Panc1 (cell line): ENCODE measurements at regions not wholly inside any gene's neighbourhood (a gene's known extent, or its start where the extent isn't known, plus 50 kb on each side); places are given as distances from the start of the nearest gene placed in this dataset.

Experiments used
- ATAC-seq: fragments of 200-7000 bp; cut with Tn5 transposase; 2 replicates; pipeline ENCODE4 v1.9.1; 2020; ENCODE audit warnings: mild to moderate bottlenecking, moderate library complexity
- BruUV-seq: library from RNA; stranded (reverse); fragments of 400-500 nt; replicated peaks from 2 replicates; lab custom pipeline; 2021; lab: Mats Ljungman, UMichigan
- CTCF ChIA-PET: fragments of 300-600 bp; sonication (Branson Sonifier 250); formaldehyde crosslinking; loops from one replicate; lab custom pipeline; 2022; ENCODE audit warnings: antibody characterized with exemption; lab: Charles Lee
- POLR2A ChIA-PET: fragments of 300-600 bp; sonication (Branson Sonifier 250); formaldehyde crosslinking; loops from one replicate; lab custom pipeline; 2022; ENCODE audit warnings: antibody characterized with exemption; lab: Charles Lee
- DNase-seq: peaks from one replicate; pipeline ENCODE4 v3.0.0-alpha.2; 2010; ENCODE audit warnings: low read depth, low spot score
- H3K27ac ChIP-seq: 2 replicates; pipeline ENCODE4 v1.5.1; 2011; ENCODE audit warnings: mild to moderate bottlenecking, low read length, inconsistent platforms
- H3K27me3 ChIP-seq: fragments of 200-500 bp; sonication (Bioruptor generic); 2 replicates; pipeline ENCODE4 v1.6.0; 2014; ENCODE audit warnings: low read length, inconsistent platforms; ENCODE audit not compliant: control insufficient read depth, insufficient read depth
- H3K36me3 ChIP-seq: fragments of 200-500 bp; sonication (Bioruptor generic); 2 replicates; pipeline ENCODE4 v1.5.1; 2014; ENCODE audit warnings: inconsistent platforms, mild to moderate bottlenecking, low read length, moderate library complexity; ENCODE audit not compliant: control insufficient read depth, insufficient read depth
- H3K4me1 ChIP-seq: 2 replicates; pipeline ENCODE4 v1.5.1; 2011; ENCODE audit warnings: inconsistent platforms, mild to moderate bottlenecking, low read length, moderate library complexity; ENCODE audit not compliant: control insufficient read depth, insufficient read depth
- H3K4me3 ChIP-seq, 2 experiments: 2 replicates each; pipeline ENCODE4 v1.5.1; 2011 to 2012; ENCODE audit warnings: low read depth in 2 of 2, low read length in 2 of 2, mild to moderate bottlenecking in 2 of 2, inconsistent platforms in 1 of 2, moderate library complexity in 1 of 2
- H3K9me3 ChIP-seq: fragments of 200-500 bp; sonication (Bioruptor generic); 2 replicates; pipeline ENCODE4 v1.5.1; 2014; ENCODE audit warnings: low read depth, mild to moderate bottlenecking, inconsistent platforms, low read length, moderate library complexity; ENCODE audit not compliant: control insufficient read depth, insufficient read depth
- POLR2AphosphoS5 ChIP-seq: IDR thresholded peaks from 2 replicates; pipeline ENCODE4 v1.6.1; 2012; ENCODE audit warnings: mild to moderate bottlenecking, low read depth, low read length, moderate library complexity
- REST ChIP-seq, 2 experiments: IDR thresholded peaks; 2 replicates each; pipeline ENCODE4 v1.6.1; 2011 to 2012; ENCODE audit warnings: low read depth in 2 of 2, control low read depth in 1 of 2, low read length in 1 of 2, mild to moderate bottlenecking in 1 of 2, moderate library complexity in 1 of 2; ENCODE audit not compliant: insufficient read depth in 1 of 2
- SIN3A ChIP-seq: IDR thresholded peaks from 2 replicates; pipeline ENCODE4 v1.6.1; 2012; ENCODE audit warnings: low read depth, mild to moderate bottlenecking, low read length, moderate library complexity, borderline replicate concordance; ENCODE audit not compliant: insufficient read depth
- TCF7L2 ChIP-seq: IDR thresholded peaks from 2 replicates; pipeline ENCODE4 v1.6.1; 2011; ENCODE audit warnings: mild to moderate bottlenecking, low read depth, low read length, inconsistent platforms
- in situ Hi-C: cut with HindIII; loops from 2 replicates; pipeline ENCODE4 v1.10.0; 2016; ENCODE audit warnings: low sequenced_read_pairs, low pct_unique_long_range_greater_than_20kb
- intact Hi-C: fragments of 100-400 bp; cut with micrococcal nuclease; formaldehyde crosslinking; loops from one replicate; pipeline ENCODE4 v1.10.0; 2022; ENCODE audit not compliant: unreplicated experiment
- TF ChIP-seq, protein P1 (sequence below): fragments of 450-650 bp; IDR thresholded peaks from 2 replicates; pipeline ENCODE4 v1.5.1; 2017; ENCODE audit warnings: mild to moderate bottlenecking

DNA sequence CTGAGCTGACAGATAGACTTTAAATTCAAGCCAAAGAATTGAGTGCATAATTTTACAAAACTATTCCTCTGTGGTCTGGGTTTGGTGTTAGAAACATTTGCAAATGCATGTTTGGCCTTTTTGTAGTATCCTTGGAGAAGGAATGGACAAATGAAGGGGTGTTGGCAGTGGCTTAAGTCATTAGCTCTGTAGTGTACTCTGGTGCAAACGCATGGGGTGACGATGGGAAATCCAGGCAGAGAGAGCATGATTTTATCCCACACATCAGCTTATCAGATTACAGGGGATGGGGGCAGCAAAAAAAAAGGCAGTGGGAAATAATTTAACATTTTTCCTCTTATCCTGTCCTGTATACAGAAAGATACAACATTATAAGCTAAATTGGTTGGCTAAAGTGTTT lies 320.6 kb downstream of the ZNF516 start:
- Histone ChIP-seq H3K4me1 (no peaks in the 10 kb centered on the region), H3K4me3 (no peak overlapping the region), H3K27me3 (peaks cover 21% of the 10 kb centered on the region), H3K36me3 (no peaks in the 10 kb centered on the region), H3K27ac (no peak overlapping the region), H3K9me3 (no peaks in the 10 kb centered on the region)
- intact Hi-C loops (no loop called here), in situ Hi-C loops (no loop called here)
- no TSS peak for BruUV-seq
- POLR2A ChIA-PET: no interaction called here
- DNase-seq: no peak
- TF ChIP-seq REST (IDR thresholded peaks at IDR 0.05; ENCODE audit: insufficient read depth in 1 of 2, low read depth in 2 of 2, low read length in 1 of 2) (no peak), SIN3A (no peak), TCF7L2 (no peak), POLR2AphosphoS5 (no peak)
- TF ChIP-seq, protein P1, sequence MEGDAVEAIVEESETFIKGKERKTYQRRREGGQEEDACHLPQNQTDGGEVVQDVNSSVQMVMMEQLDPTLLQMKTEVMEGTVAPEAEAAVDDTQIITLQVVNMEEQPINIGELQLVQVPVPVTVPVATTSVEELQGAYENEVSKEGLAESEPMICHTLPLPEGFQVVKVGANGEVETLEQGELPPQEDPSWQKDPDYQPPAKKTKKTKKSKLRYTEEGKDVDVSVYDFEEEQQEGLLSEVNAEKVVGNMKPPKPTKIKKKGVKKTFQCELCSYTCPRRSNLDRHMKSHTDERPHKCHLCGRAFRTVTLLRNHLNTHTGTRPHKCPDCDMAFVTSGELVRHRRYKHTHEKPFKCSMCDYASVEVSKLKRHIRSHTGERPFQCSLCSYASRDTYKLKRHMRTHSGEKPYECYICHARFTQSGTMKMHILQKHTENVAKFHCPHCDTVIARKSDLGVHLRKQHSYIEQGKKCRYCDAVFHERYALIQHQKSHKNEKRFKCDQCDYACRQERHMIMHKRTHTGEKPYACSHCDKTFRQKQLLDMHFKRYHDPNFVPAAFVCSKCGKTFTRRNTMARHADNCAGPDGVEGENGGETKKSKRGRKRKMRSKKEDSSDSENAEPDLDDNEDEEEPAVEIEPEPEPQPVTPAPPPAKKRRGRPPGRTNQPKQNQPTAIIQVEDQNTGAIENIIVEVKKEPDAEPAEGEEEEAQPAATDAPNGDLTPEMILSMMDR: no peak
- CTCF ChIA-PET: no interaction called here
- ATAC-seq: no peak

GRCh38 chr18:76169733-76170132 lies 325.3 kb downstream of the ZNF516 start:
- Histone ChIP-seq H3K36me3 (no peaks in the 10 kb centered on the region), H3K4me1 (no peaks in the 10 kb centered on the region), H3K27ac (no peak overlapping the region), H3K27me3 (peaks cover 18% of the 10 kb centered on the region), H3K9me3 (no peaks in the 10 kb centered on the region), H3K4me3 (no peak overlapping the region)
- BruUV-seq: no TSS peak
- DNase-seq (no peak), ATAC-seq (0 out of 2 replicates have a peak, but pooled peaks have one; percentile 41)
- CTCF ChIA-PET: interaction anchor here (0.7 kb wide), 1 partner anchor 69 kb away, joined by 3 read pairs; no protein-coding TSS in a partner anchor
- POLR2A ChIA-PET: no interaction called here
- in situ Hi-C loops (no loop called here), intact Hi-C loops (no loop called here)
- TF ChIP-seq TCF7L2: no peak
- TF ChIP-seq, protein P1: peak; percentile 45
